ENCODE measurements at regions not wholly inside any gene's neighbourhood (a gene's known extent, or its start where the extent isn't known, plus 50 kb on each side); places are given as distances from the start of the nearest gene placed in this dataset.

GRCh38 chr9:29217966-29218365 lies 1644.7 kb upstream of the C9orf72 start:
- no peaks in the 10 kb centered on the region for H3K36me3 ChIP-seq (ENCODE audit: control insufficient read depth, insufficient read depth, low read length)
- no peaks in the 10 kb centered on the region for H4K20me1 ChIP-seq (replicated peaks; ENCODE audit: control insufficient read depth, insufficient read depth, low read length)
- no peaks in the 10 kb centered on the region for H3K9me3 ChIP-seq (replicated peaks; ENCODE audit: control insufficient read depth, insufficient read depth, low read depth, low read length)
- TF ChIP-seq CTCF (IDR thresholded peaks at IDR 0.05 in 2 of 3, conservative IDR thresholded peaks at IDR 0.05 in 1 of 3; ENCODE audit: insufficient read depth in 2 of 3, low read depth in 1 of 3, low read length in 3 of 3), result no peak
- TF ChIP-seq RBM39 (optimal IDR thresholded peaks at IDR 0.05; ENCODE audit: low read depth, low read length), result no peak
- TF ChIP-seq CSDE1 (IDR thresholded peaks at IDR 0.05), result no peak
- no peak for TF ChIP-seq MED1 (CRISPR knock-in tag; IDR thresholded peaks at IDR 0.05; ENCODE audit: borderline replicate concordance)
- TF ChIP-seq HDAC2 (IDR thresholded peaks at IDR 0.05), result no peak
- no peak for TF ChIP-seq CEBPB (tag; IDR thresholded peaks at IDR 0.05)
- no peak for TF ChIP-seq FUS (optimal IDR thresholded peaks at IDR 0.05; ENCODE audit: low read depth, low read length)
- no peak for TF ChIP-seq ZNF583 (CRISPR knock-in tag; IDR thresholded peaks at IDR 0.05)
- TF ChIP-seq SMARCE1 (IDR thresholded peaks at IDR 0.05), result no peak
- no peak for TF ChIP-seq SAFB (IDR thresholded peaks at IDR 0.05; ENCODE audit: borderline replicate concordance, low read depth, low read length)
- TF ChIP-seq PATZ1 (CRISPR knock-in tag; IDR thresholded peaks at IDR 0.05; ENCODE audit: borderline replicate concordance), result no peak
- TF ChIP-seq PTTG1 (tag; IDR thresholded peaks at IDR 0.05; ENCODE audit: low read depth), result no peak
- no peak for TF ChIP-seq NR1H2 (CRISPR knock-in tag; IDR thresholded peaks at IDR 0.05)
- no TSS peak for BruUV-seq (replicated peaks)
- H3K27me3 ChIP-seq (ENCODE audit: control insufficient read depth in 2 of 2, insufficient read depth in 2 of 2, low read length in 2 of 2), result no peaks in the 10 kb centered on the region
- no peak overlapping the region for H3K4me3 ChIP-seq
- no peak overlapping the region for H3K4me2 ChIP-seq (ENCODE audit: insufficient read depth, low read length)
- POLR2A ChIA-PET, result no interaction called here
- no peak for DNase-seq (ENCODE audit: extremely low read depth in 1 of 4, low spot score in 3 of 4)
- no peaks in the 10 kb centered on the region for H3K9me1 ChIP-seq (ENCODE audit: control insufficient read depth, insufficient read depth, low read length)
- no peak overlapping the region for H2AFZ ChIP-seq (ENCODE audit: low read depth, low read length)
- no peak overlapping the region for H3K9ac ChIP-seq (ENCODE audit: insufficient read depth in 1 of 2, low read depth in 2 of 2, low read length in 2 of 2)
- whole genome bisulfite sequencing (ENCODE audit: insufficient coverage, low coverage, missing lambda C conversion rate), result no CpG with 5 or more reads among the region's 1 CpG
- in situ Hi-C loops (cut with MboI), result no loop called here
- CTCF ChIA-PET (ENCODE audit: low intra/inter-chr PET ratio), result no interaction called here
- FAIRE-seq, result no peak
- ATAC-seq, result no peak
- H3K79me2 ChIP-seq (ENCODE audit: control insufficient read depth, insufficient read depth, low read length), result no peaks in the 10 kb centered on the region
- no peaks in the 10 kb centered on the region for H3K4me1 ChIP-seq (replicated peaks in 1 of 2; ENCODE audit: control insufficient read depth in 2 of 2, insufficient read depth in 2 of 2, low read length in 2 of 2)
- intact Hi-C loops (cut with micrococcal nuclease), result no loop called here
- H3K27ac ChIP-seq (ENCODE audit: extremely low read depth, low read depth, low read length), result no peak overlapping the region

All from K562 (cell line).